Gastroesophageal sphincter (tissue), 3 donors: ENCODE measurements at regions not wholly inside any gene's neighbourhood (a gene's known extent, or its start where the extent isn't known, plus 50 kb on each side); places are given as distances from the start of the nearest gene placed in this dataset.

Experiments used
- POLR2AphosphoS5 ChIP-seq: sonication (generic); formaldehyde crosslinking; IDR thresholded peaks from one replicate; pipeline ENCODE4 v1.6.1; 2017; ENCODE audit warnings: antibody characterized with exemption
- TF ChIP-seq, protein P1 (sequence below), 4 experiments: fragments of 200-600 bp in 2 of 4; fragments of 450-650 bp in 2 of 4; sonication (generic) in 1 of 4; IDR thresholded peaks; one replicate each; pipeline ENCODE4 v1.5.1; 2017 to 2019; ENCODE audit warnings: antibody characterized with exemption in 4 of 4, mild to moderate bottlenecking in 2 of 4, moderate library complexity in 2 of 4

DNA sequence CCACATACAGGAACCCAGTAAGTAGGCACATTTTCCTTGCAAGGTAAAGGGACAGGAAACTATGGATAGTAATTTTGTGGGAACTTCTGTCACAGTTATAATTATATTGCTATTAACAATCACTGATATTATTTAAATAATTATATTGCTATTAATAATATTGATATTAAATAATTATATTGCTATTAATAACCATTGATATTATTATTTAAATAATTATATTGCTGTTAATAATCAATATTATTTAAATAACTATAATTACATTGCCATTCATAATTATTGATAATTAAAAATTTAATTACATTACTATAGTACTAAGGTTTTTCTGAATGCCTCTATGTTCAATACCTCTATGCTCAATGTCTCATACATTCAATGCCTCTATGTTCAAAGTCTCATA, 385.6 kb upstream of the SGCD start:
- TF ChIP-seq POLR2AphosphoS5 = no peak
- TF ChIP-seq, protein P1, sequence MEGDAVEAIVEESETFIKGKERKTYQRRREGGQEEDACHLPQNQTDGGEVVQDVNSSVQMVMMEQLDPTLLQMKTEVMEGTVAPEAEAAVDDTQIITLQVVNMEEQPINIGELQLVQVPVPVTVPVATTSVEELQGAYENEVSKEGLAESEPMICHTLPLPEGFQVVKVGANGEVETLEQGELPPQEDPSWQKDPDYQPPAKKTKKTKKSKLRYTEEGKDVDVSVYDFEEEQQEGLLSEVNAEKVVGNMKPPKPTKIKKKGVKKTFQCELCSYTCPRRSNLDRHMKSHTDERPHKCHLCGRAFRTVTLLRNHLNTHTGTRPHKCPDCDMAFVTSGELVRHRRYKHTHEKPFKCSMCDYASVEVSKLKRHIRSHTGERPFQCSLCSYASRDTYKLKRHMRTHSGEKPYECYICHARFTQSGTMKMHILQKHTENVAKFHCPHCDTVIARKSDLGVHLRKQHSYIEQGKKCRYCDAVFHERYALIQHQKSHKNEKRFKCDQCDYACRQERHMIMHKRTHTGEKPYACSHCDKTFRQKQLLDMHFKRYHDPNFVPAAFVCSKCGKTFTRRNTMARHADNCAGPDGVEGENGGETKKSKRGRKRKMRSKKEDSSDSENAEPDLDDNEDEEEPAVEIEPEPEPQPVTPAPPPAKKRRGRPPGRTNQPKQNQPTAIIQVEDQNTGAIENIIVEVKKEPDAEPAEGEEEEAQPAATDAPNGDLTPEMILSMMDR (IDR thresholded peaks at IDR 0.05) = no peak
